ENCODE measurements at regions not wholly inside any gene's neighbourhood (a gene's known extent, or its start where the extent isn't known, plus 50 kb on each side); places are given as distances from the start of the nearest gene placed in this dataset.

- peaks cover 0 to 2% (median 0%) of the 10 kb centered on the region in 3 donors for H3K27me3 Mint-ChIP-seq (ENCODE audit: low read depth in 3 of 3)
- Histone ChIP-seq H3K9ac (ENCODE audit: insufficient read depth, low read length, poor library complexity, severe bottlenecking) (no peak overlapping the region), H3K36me3 (replicated peaks in 1 of 2; ENCODE audit: control insufficient read depth in 1 of 2, insufficient read depth in 2 of 2, low read length in 2 of 2) (no peaks in the 10 kb centered on the region), H3K27ac (ENCODE audit: low read depth in 1 of 2, low read length in 2 of 2) (no peak overlapping the region), H4K20me1 (ENCODE audit: insufficient read depth, low read length) (no peaks in the 10 kb centered on the region), H3K27me3 (ENCODE audit: control insufficient read depth in 2 of 2, insufficient read depth in 2 of 2, low read length in 2 of 2) (no peaks in the 10 kb centered on the region), H2AFZ (ENCODE audit: insufficient read depth, low read depth, low read length, poor library complexity, severe bottlenecking) (no peak overlapping the region), H3K4me2 (replicated peaks; ENCODE audit: extremely low read depth, low read length, poor library complexity, severe bottlenecking) (no peak overlapping the region), H3K4me3 (replicated peaks in 1 of 3; ENCODE audit: low read depth in 2 of 3, low read length in 3 of 3) (no peak overlapping the region), H3K79me2 (ENCODE audit: insufficient read depth, low read length) (no peaks in the 10 kb centered on the region), H3K4me1 (ENCODE audit: control insufficient read depth in 1 of 2, insufficient read depth in 2 of 2, low read length in 2 of 2) (no peaks in the 10 kb centered on the region), H3K9me3 (replicated peaks in 1 of 2; ENCODE audit: control insufficient read depth in 1 of 2, insufficient read depth in 1 of 2, low read length in 2 of 2) (no peaks in the 10 kb centered on the region)
- H3K27ac Mint-ChIP-seq = no peak overlapping the region
- intact Hi-C loops (cut with micrococcal nuclease) = no loop called here
- peaks cover 3% of the 10 kb centered on the region for H3K4me1 Mint-ChIP-seq
- H3K36me3 Mint-ChIP-seq = no peaks in the 10 kb centered on the region
- H3K4me3 Mint-ChIP-seq = no peak overlapping the region
- peaks cover 0 to 8% (median under 1%) of the 10 kb centered on the region in 7 donors for H3K9me3 Mint-ChIP-seq
- TF ChIP-seq CTCF (IDR thresholded peaks at IDR 0.05) = no peak
- 100% methylated on average over 2 of the region's 6 CpGs for WGBS (ENCODE audit: insufficient coverage)
- DNase-seq = no peak
These were observed 235.2 kb downstream of the KLF5 start for GRCh38 chr13:73293913-73294523.

- H3K27ac Mint-ChIP-seq = no peak overlapping the region
- no peak overlapping the region for H3K4me3 ChIP-seq (replicated peaks in 1 of 3; ENCODE audit: low read depth in 2 of 3, low read length in 3 of 3)
- H3K36me3 ChIP-seq (replicated peaks in 1 of 2; ENCODE audit: control insufficient read depth in 1 of 2, insufficient read depth in 2 of 2, low read length in 2 of 2) = no peaks in the 10 kb centered on the region
- H3K27ac ChIP-seq (ENCODE audit: low read depth in 1 of 2, low read length in 2 of 2) = no peak overlapping the region
- H3K27me3 Mint-ChIP-seq (ENCODE audit: low read depth in 3 of 3) = peaks cover 0 to 2% (median 0%) of the 10 kb centered on the region in 3 donors
- H4K20me1 ChIP-seq (ENCODE audit: insufficient read depth, low read length) = no peaks in the 10 kb centered on the region
- peaks cover 10% of the 10 kb centered on the region for H3K4me1 Mint-ChIP-seq
- intact Hi-C loops (cut with micrococcal nuclease) = no loop called here
- peaks cover 4 to 6% of the 10 kb centered on the region in 2 donors for H3K4me1 ChIP-seq (ENCODE audit: control insufficient read depth in 1 of 2, insufficient read depth in 2 of 2, low read length in 2 of 2)
- no peaks in the 10 kb centered on the region for H3K36me3 Mint-ChIP-seq
- H3K4me2 ChIP-seq (replicated peaks; ENCODE audit: extremely low read depth, low read length, poor library complexity, severe bottlenecking) = no peak overlapping the region
- no peak overlapping the region for H2AFZ ChIP-seq (ENCODE audit: insufficient read depth, low read depth, low read length, poor library complexity, severe bottlenecking)
- TF ChIP-seq CTCF (IDR thresholded peaks at IDR 0.05) = no peak
- peaks cover 0 to 15% (median 5%) of the 10 kb centered on the region in 7 donors for H3K9me3 Mint-ChIP-seq
- H3K4me3 Mint-ChIP-seq = no peak overlapping the region
- H3K79me2 ChIP-seq (ENCODE audit: insufficient read depth, low read length) = no peaks in the 10 kb centered on the region
- H3K27me3 ChIP-seq (ENCODE audit: control insufficient read depth in 2 of 2, insufficient read depth in 2 of 2, low read length in 2 of 2) = no peaks in the 10 kb centered on the region
- WGBS (ENCODE audit: insufficient coverage) = no CpG with 5 or more reads among the region's 1 CpG
- no peak overlapping the region for H3K9ac ChIP-seq (ENCODE audit: insufficient read depth, low read length, poor library complexity, severe bottlenecking)
- H3K9me3 ChIP-seq (replicated peaks in 1 of 2; ENCODE audit: control insufficient read depth in 1 of 2, insufficient read depth in 1 of 2, low read length in 2 of 2) = peaks cover 0 to 5% of the 10 kb centered on the region in 2 donors
- no peak for DNase-seq
These were observed 233.3 kb downstream of the KLF5 start for GRCh38 chr13:73292127-73292526.

Data from CD14-positive monocyte (primary cell).